ENCODE measurements at regions not wholly inside any gene's neighbourhood (a gene's known extent, or its start where the extent isn't known, plus 50 kb on each side); places are given as distances from the start of the nearest gene placed in this dataset.

GRCh38 chr6:134533991-134534390, 216.1 kb upstream of the SGK1 start:
- H3K27ac ChIP-seq, result no peak overlapping the region
- TF ChIP-seq CTCF (conservative IDR thresholded peaks at IDR 0.05; ENCODE audit: low read depth), result no peak
- DNase-seq (ENCODE audit: low spot score), result no peak
- ChIA-PET CTCF (no interaction called here), POLR2A (ENCODE audit: low non-redundant PET) (interaction anchor here (0.6 kb wide), 1 partner anchor 53 kb away, joined by 3 read pairs; no protein-coding TSS in a partner anchor)

- no peak for TF ChIP-seq CTCF (conservative IDR thresholded peaks at IDR 0.05; ENCODE audit: low read depth)
- CTCF ChIA-PET, result interaction anchor here (0.7 kb wide), 1 partner anchor 117 kb away, joined by 8 read pairs; no protein-coding TSS in a partner anchor
- H3K27ac ChIP-seq, result no peak overlapping the region
- POLR2A ChIA-PET (ENCODE audit: low non-redundant PET), result no interaction called here
- DNase-seq (ENCODE audit: low spot score), result no peak
Observed at GRCh38 chr6:134532694-134533624, 215.0 kb upstream of the SGK1 start.

- ChIA-PET CTCF (no interaction called here), POLR2A (ENCODE audit: low non-redundant PET) (no interaction called here)
- no peak for TF ChIP-seq CTCF (conservative IDR thresholded peaks at IDR 0.05; ENCODE audit: low read depth)
- no peak overlapping the region for H3K27ac ChIP-seq
- no peak for DNase-seq (ENCODE audit: low spot score)
Observed at GRCh38 chr6:134531611-134532010, 213.7 kb upstream of the SGK1 start.

GRCh38 chr6:134531188-134531551, 213.3 kb upstream of the SGK1 start:
- no peak for DNase-seq (ENCODE audit: low spot score)
- POLR2A ChIA-PET (ENCODE audit: low non-redundant PET), result no interaction called here
- CTCF ChIA-PET, result no interaction called here
- H3K27ac ChIP-seq, result no peak overlapping the region
- TF ChIP-seq CTCF (conservative IDR thresholded peaks at IDR 0.05; ENCODE audit: low read depth), result no peak

- ChIA-PET POLR2A (ENCODE audit: low non-redundant PET) (no interaction called here), CTCF (interaction anchor here (0.7 kb wide), 1 partner anchor 80 kb away, joined by 5 read pairs; no protein-coding TSS in a partner anchor)
- no peak for DNase-seq (ENCODE audit: low spot score)
- H3K27ac ChIP-seq, result no peak overlapping the region
- no peak for TF ChIP-seq CTCF (conservative IDR thresholded peaks at IDR 0.05; ENCODE audit: low read depth)
Observed at GRCh38 chr6:134529921-134530320, 212.0 kb upstream of the SGK1 start.

GRCh38 chr6:134529305-134529704, 211.4 kb upstream of the SGK1 start:
- CTCF ChIA-PET, result interaction anchor here (0.7 kb wide), 1 partner anchor 79 kb away, joined by 5 read pairs; no protein-coding TSS in a partner anchor
- POLR2A ChIA-PET (ENCODE audit: low non-redundant PET), result no interaction called here
- H3K27ac ChIP-seq, result no peak overlapping the region
- TF ChIP-seq CTCF (conservative IDR thresholded peaks at IDR 0.05; ENCODE audit: low read depth), result no peak
- DNase-seq (ENCODE audit: low spot score), result no peak
